ENCODE measurements at regions not wholly inside any gene's neighbourhood (a gene's known extent, or its start where the extent isn't known, plus 50 kb on each side); places are given as distances from the start of the nearest gene placed in this dataset.

DNA sequence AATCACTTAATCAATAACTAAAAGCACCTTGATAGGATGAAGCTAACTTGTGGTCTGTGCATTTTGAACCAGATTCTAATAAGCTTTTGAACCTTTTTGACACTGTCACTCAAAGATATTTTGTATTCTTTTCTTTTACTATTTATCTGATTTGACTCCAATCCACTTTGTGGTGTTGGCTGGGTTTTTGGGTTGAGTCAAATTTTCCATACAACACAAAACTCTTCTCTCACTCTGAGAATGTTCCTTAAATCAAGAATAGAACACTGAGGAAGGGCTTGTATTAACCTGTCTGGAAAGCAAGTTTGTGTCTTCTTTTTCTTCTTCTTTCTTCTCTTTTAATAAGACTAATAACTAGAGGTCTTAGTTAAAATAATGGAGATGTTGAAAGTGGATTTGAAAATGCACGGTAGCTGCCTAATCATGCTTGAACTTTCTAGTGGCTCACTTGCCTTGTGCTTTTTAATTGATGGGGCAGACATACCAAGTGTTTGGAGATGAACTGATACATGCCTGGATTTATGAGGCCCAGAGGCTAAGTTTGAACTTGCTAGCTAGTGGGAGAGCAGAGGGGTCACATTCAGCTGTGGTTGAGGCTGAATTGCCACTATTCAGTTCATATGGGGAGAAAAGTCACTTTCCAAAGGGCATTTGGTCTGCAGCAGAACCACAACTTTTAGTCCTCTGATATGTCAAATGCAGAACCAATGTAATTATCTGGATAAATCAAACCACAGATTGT lies 93.5 kb upstream of the PTHLH start:
- no peak overlapping the region for H3K9ac ChIP-seq (replicated peaks; ENCODE audit: extremely low read depth, insufficient read depth, low read length)
- no peaks in the 10 kb centered on the region for H3K79me2 ChIP-seq (ENCODE audit: control insufficient read depth, insufficient read depth, low read length)
- no peaks in the 10 kb centered on the region for H3K27me3 ChIP-seq (ENCODE audit: control insufficient read depth in 2 of 2, insufficient read depth in 2 of 2, low read length in 2 of 2)
- DNase-seq (ENCODE audit: low read depth, low spot score) (no peak), FAIRE-seq (no peak)
- H3K9me3 ChIP-seq (replicated peaks; ENCODE audit: control insufficient read depth, insufficient read depth, low read length), result no peaks in the 10 kb centered on the region
- H2AFZ ChIP-seq (ENCODE audit: low read depth, low read length), result no peak overlapping the region
- no peak overlapping the region for H3K4me2 ChIP-seq (ENCODE audit: insufficient read depth, low read length)
- H3K4me3 ChIP-seq (replicated peaks in 1 of 3; ENCODE audit: insufficient read depth in 1 of 3, low read depth in 1 of 3, low read length in 3 of 3), result no peak overlapping the region
- H3K36me3 ChIP-seq (ENCODE audit: control insufficient read depth in 2 of 2, extremely low read depth in 1 of 2, insufficient read depth in 2 of 2, low read length in 2 of 2), result no peaks in the 10 kb centered on the region
- H3K4me1 ChIP-seq (ENCODE audit: control insufficient read depth, extremely low read depth, insufficient read depth, low read length), result peaks cover 14% of the 10 kb centered on the region
- ChIA-PET CTCF (interaction anchor here (1.1 kb wide), 2 partner anchors 15 to 23 kb away, joined by 3 read pairs; no protein-coding TSS in a partner anchor), POLR2A (interaction anchor here (0.6 kb wide), 1 partner anchor 620 kb away, joined by 3 read pairs; no protein-coding TSS in a partner anchor)
- H3K27ac ChIP-seq (ENCODE audit: insufficient read depth, low read depth, low read length), result no peak overlapping the region
- TF ChIP-seq, protein P1, sequence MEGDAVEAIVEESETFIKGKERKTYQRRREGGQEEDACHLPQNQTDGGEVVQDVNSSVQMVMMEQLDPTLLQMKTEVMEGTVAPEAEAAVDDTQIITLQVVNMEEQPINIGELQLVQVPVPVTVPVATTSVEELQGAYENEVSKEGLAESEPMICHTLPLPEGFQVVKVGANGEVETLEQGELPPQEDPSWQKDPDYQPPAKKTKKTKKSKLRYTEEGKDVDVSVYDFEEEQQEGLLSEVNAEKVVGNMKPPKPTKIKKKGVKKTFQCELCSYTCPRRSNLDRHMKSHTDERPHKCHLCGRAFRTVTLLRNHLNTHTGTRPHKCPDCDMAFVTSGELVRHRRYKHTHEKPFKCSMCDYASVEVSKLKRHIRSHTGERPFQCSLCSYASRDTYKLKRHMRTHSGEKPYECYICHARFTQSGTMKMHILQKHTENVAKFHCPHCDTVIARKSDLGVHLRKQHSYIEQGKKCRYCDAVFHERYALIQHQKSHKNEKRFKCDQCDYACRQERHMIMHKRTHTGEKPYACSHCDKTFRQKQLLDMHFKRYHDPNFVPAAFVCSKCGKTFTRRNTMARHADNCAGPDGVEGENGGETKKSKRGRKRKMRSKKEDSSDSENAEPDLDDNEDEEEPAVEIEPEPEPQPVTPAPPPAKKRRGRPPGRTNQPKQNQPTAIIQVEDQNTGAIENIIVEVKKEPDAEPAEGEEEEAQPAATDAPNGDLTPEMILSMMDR (IDR thresholded peaks at IDR 0.05; ENCODE audit: extremely low read depth in 1 of 2, insufficient read depth in 1 of 2, low read depth in 1 of 2, low read length in 2 of 2), result no peak
- TF ChIP-seq POLR2A (IDR thresholded peaks at IDR 0.05; ENCODE audit: low read depth, low read length) (no peak), FOS (IDR thresholded peaks at IDR 0.05; ENCODE audit: borderline replicate concordance, insufficient read depth, low read length) (no peak), EZH2 (IDR thresholded peaks at IDR 0.05; ENCODE audit: borderline replicate concordance, low read depth, low read length, severe bottlenecking) (no peak), JUN (IDR thresholded peaks at IDR 0.05; ENCODE audit: borderline replicate concordance, insufficient read depth, insufficient read length, low read depth) (no peak), GATA2 (IDR thresholded peaks at IDR 0.05; ENCODE audit: insufficient read depth, insufficient read length, low read depth, low read length) (no peak), MYC (IDR thresholded peaks at IDR 0.05; ENCODE audit: low read depth, low read length) (no peak)
- TF ChIP-seq, protein P2, sequence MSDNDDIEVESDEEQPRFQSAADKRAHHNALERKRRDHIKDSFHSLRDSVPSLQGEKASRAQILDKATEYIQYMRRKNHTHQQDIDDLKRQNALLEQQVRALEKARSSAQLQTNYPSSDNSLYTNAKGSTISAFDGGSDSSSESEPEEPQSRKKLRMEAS (IDR thresholded peaks at IDR 0.05; ENCODE audit: insufficient read depth, insufficient read length), result no peak
- intact Hi-C loops (cut with micrococcal nuclease) (loop anchor here (2.0 kb wide), 3 partner anchors 23 to 65 kb away; no protein-coding TSS in a partner anchor), dilution Hi-C loops (cut with MboI; ENCODE audit: extremely low pct_ligation_motif_present, low sequenced_read_pairs) (no loop called here)
- no peaks in the 10 kb centered on the region for H4K20me1 ChIP-seq (replicated peaks; ENCODE audit: control insufficient read depth, extremely low read depth, insufficient read depth, low read length)
- H3K9me1 ChIP-seq (replicated peaks; ENCODE audit: control insufficient read depth, extremely low read depth, insufficient read depth, low read length), result no peaks in the 10 kb centered on the region
- BruUV-seq (replicated peaks), result no TSS peak
